CD4-positive, CD25-positive, alpha-beta regulatory T cell (primary cell): ENCODE measurements at regions not wholly inside any gene's neighbourhood (a gene's known extent, or its start where the extent isn't known, plus 50 kb on each side); places are given as distances from the start of the nearest gene placed in this dataset.

ENCODE experiments used
- ATAC-seq, 2 donors: fragments of 150-1000 bp; cut with Tn5 transposase; one replicate each; pipeline ENCODE4 v1.10.0; 2021; ENCODE audit warnings: low read depth in 2 of 2, moderate number of reproducible peaks in 2 of 2, moderate library complexity in 1 of 2
- DNase-seq, 3 donors: peaks; one replicate each; pipeline versions ENCODE4 v3.0.0 to v3.0.0-alpha.2; 2012 to 2022; ENCODE audit warnings: mixed read lengths in 1 of 3
- H3K27ac ChIP-seq: one replicate; pipeline ENCODE4 v1.7.0; 2013; ENCODE audit warnings: mild to moderate bottlenecking, low read length; ENCODE audit not compliant: insufficient read depth, poor library complexity, severe bottlenecking
- H3K27me3 ChIP-seq: one replicate; pipeline ENCODE4 v1.7.0; 2013; ENCODE audit warnings: low read length; ENCODE audit not compliant: control insufficient read depth, insufficient read depth
- H3K36me3 ChIP-seq: one replicate; pipeline ENCODE4 v1.7.0; 2013; ENCODE audit warnings: mild to moderate bottlenecking, low read length, moderate library complexity; ENCODE audit not compliant: control insufficient read depth, insufficient read depth
- H3K4me1 ChIP-seq: 2 replicates; pipeline ENCODE4 v1.7.0; 2013; ENCODE audit warnings: mild to moderate bottlenecking, low read length; ENCODE audit not compliant: insufficient read depth, control insufficient read depth, poor library complexity, severe bottlenecking
- H3K4me3 ChIP-seq: one replicate; pipeline ENCODE4 v1.7.0; 2013; ENCODE audit warnings: low read depth, mild to moderate bottlenecking, low read length, moderate library complexity
- H3K9me3 ChIP-seq, 2 experiments: 1 replicate in 1 of 2; 2 replicates in 1 of 2; pipeline ENCODE4 v1.7.0; 2013; ENCODE audit warnings: low read length in 2 of 2, mild to moderate bottlenecking in 1 of 2, moderate library complexity in 1 of 2; ENCODE audit not compliant: control insufficient read depth in 2 of 2
- H3K27ac Mint-ChIP-seq, 3 donors: one replicate each; pipeline ENCODE4 v1.8.0; 2020 to 2022; ENCODE audit warnings: mild to moderate bottlenecking in 3 of 3, mixed read lengths in 3 of 3, moderate library complexity in 2 of 3
- H3K27me3 Mint-ChIP-seq: one replicate; pipeline ENCODE4 v1.8.0; 2022; ENCODE audit warnings: mild to moderate bottlenecking, mixed read lengths
- H3K36me3 Mint-ChIP-seq: one replicate; pipeline ENCODE4 v1.8.0; 2020; ENCODE audit warnings: mixed read lengths
- H3K4me1 Mint-ChIP-seq, 4 donors: one replicate each; pipeline ENCODE4 v1.8.0; 2020 to 2022; ENCODE audit warnings: mixed read lengths in 4 of 4, mild to moderate bottlenecking in 1 of 4
- H3K4me3 Mint-ChIP-seq, 4 donors: one replicate each; pipeline ENCODE4 v1.8.0; 2020 to 2022; ENCODE audit warnings: mild to moderate bottlenecking in 4 of 4, mixed read lengths in 4 of 4, moderate library complexity in 3 of 4
- H3K9me3 Mint-ChIP-seq, 7 donors: one replicate each; pipeline ENCODE4 v1.8.0; 2020 to 2022; ENCODE audit warnings: mixed read lengths in 7 of 7, mild to moderate bottlenecking in 3 of 7, moderate library complexity in 2 of 7

DNA sequence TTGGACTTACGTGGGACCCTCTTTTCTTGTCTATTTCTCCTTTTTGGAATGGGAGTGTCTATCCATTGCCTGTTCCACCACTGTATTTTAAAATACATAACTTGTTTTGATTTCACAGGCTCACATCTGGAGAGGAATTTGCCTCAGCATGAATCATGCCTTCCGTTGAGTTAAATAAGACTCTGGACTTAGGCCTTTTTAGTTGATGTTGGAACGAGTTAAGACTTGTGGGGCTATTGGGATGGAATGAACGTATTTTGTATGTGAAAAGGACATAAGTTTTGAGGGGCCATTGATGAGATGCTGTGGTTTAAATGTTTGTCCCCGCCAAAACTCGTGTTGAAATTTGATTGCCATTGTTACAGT lies 66.2 kb downstream of the BEX3 start:
- Mint-ChIP-seq H3K36me3 (no peaks in the 10 kb centered on the region), H3K27ac (no peak overlapping the region), H3K27me3 (no peaks in the 10 kb centered on the region), H3K4me1 (peaks cover 0 to 3% (median 0%) of the 10 kb centered on the region in 4 donors), H3K4me3 (no peak overlapping the region), H3K9me3 (no peaks in the 10 kb centered on the region)
- no peaks in the 10 kb centered on the region for H3K9me3 ChIP-seq
- DNase-seq: no peak
- no peaks in the 10 kb centered on the region for H3K36me3 ChIP-seq
- H3K4me3 ChIP-seq: no peak overlapping the region
- H3K27ac ChIP-seq: no peak overlapping the region
- H3K27me3 ChIP-seq: no peaks in the 10 kb centered on the region
- H3K4me1 ChIP-seq: no peaks in the 10 kb centered on the region
- no peak for ATAC-seq

DNA sequence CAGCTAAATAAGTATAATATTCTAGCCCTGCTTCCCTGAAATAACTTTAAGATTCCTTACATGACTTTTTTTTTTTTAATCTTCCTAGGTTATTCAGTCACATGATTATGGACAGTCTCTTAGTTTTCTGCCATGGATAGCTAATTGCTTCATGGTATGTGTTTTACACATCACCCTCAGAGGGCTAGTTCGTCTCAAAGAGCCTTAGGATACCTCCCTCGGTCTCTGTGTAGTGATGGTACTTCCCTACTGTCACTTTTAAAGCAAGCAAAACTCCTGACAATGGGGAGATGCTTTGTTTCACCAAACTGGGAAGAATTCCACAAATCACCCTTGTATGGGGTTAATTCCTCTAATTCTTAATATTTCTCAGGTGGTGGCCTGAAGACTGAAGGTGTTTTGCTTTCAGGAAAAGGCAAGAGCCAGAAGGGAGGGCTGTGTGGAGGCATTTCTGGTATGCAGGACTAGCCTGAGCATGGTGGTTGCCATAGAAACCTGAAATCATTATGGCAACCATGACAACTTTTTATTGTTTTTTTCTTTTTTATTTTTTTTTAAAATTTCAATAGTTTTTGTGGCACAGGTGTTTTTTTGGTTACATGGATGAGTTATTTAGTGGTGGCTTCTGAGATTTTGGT lies 70.4 kb downstream of the BEX3 start:
- DNase-seq (peak in 1 of 3 donors; percentile 18), ATAC-seq (no peak)
- Mint-ChIP-seq H3K4me3 (no peak overlapping the region), H3K27me3 (no peaks in the 10 kb centered on the region), H3K27ac (no peak overlapping the region), H3K9me3 (peaks cover 0 to 4% (median 0%) of the 10 kb centered on the region in 7 donors), H3K4me1 (peaks cover 0 to 3% (median 0%) of the 10 kb centered on the region in 4 donors), H3K36me3 (no peaks in the 10 kb centered on the region)
- no peak overlapping the region for H3K27ac ChIP-seq
- H3K36me3 ChIP-seq: no peaks in the 10 kb centered on the region
- no peaks in the 10 kb centered on the region for H3K9me3 ChIP-seq
- no peaks in the 10 kb centered on the region for H3K4me1 ChIP-seq
- no peaks in the 10 kb centered on the region for H3K27me3 ChIP-seq
- no peak overlapping the region for H3K4me3 ChIP-seq
